ENCODE measurements at regions not wholly inside any gene's neighbourhood (a gene's known extent, or its start where the extent isn't known, plus 50 kb on each side); places are given as distances from the start of the nearest gene placed in this dataset.

GRCh38 chr7:47031786-47032535, 550.0 kb downstream of the TNS3 start:
- H3K27ac ChIP-seq = no peak overlapping the region
- H3K4me3 ChIP-seq (IDR thresholded peaks at IDR 0.05; ENCODE audit: insufficient read depth, low read depth, low read length) = no peak overlapping the region
- H2AFZ ChIP-seq (ENCODE audit: low read depth) = no peak overlapping the region
- no peaks in the 10 kb centered on the region for H3K27me3 ChIP-seq (ENCODE audit: insufficient read depth, low read depth)
- no peaks in the 10 kb centered on the region for H3K4me1 ChIP-seq (ENCODE audit: low read depth, poor library complexity, severe bottlenecking)
- H3K4me2 ChIP-seq = no peak overlapping the region
- H3K79me2 ChIP-seq (ENCODE audit: insufficient read depth, low read depth) = no peaks in the 10 kb centered on the region
- no peaks in the 10 kb centered on the region for H3K36me3 ChIP-seq (ENCODE audit: insufficient read depth)
- H4K20me1 ChIP-seq (ENCODE audit: insufficient read depth) = no peaks in the 10 kb centered on the region
- H3K9ac ChIP-seq = no peak overlapping the region
- TF ChIP-seq CTCF (conservative IDR thresholded peaks at IDR 0.05; ENCODE audit: low read depth, low read length) = no peak

GRCh38 chr7:47028284-47028683, 553.6 kb downstream of the TNS3 start:
- Histone ChIP-seq H3K4me2 (no peak overlapping the region), H3K27ac (no peak overlapping the region), H3K4me3 (IDR thresholded peaks at IDR 0.05; ENCODE audit: insufficient read depth, low read depth, low read length) (no peak overlapping the region), H3K9ac (no peak overlapping the region), H3K36me3 (ENCODE audit: insufficient read depth) (no peaks in the 10 kb centered on the region), H3K4me1 (ENCODE audit: low read depth, poor library complexity, severe bottlenecking) (no peaks in the 10 kb centered on the region), H4K20me1 (ENCODE audit: insufficient read depth) (no peaks in the 10 kb centered on the region), H2AFZ (ENCODE audit: low read depth) (no peak overlapping the region), H3K79me2 (ENCODE audit: insufficient read depth, low read depth) (no peaks in the 10 kb centered on the region), H3K27me3 (ENCODE audit: insufficient read depth, low read depth) (no peaks in the 10 kb centered on the region)
- no peak for TF ChIP-seq CTCF (conservative IDR thresholded peaks at IDR 0.05; ENCODE audit: low read depth, low read length)

GRCh38 chr7:47027695-47028240, 554.1 kb downstream of the TNS3 start:
- no peak for TF ChIP-seq CTCF (conservative IDR thresholded peaks at IDR 0.05; ENCODE audit: low read depth, low read length)
- Histone ChIP-seq H3K9ac (no peak overlapping the region), H2AFZ (ENCODE audit: low read depth) (no peak overlapping the region), H4K20me1 (ENCODE audit: insufficient read depth) (no peaks in the 10 kb centered on the region), H3K27ac (no peak overlapping the region), H3K27me3 (ENCODE audit: insufficient read depth, low read depth) (no peaks in the 10 kb centered on the region), H3K79me2 (ENCODE audit: insufficient read depth, low read depth) (no peaks in the 10 kb centered on the region), H3K4me1 (ENCODE audit: low read depth, poor library complexity, severe bottlenecking) (no peaks in the 10 kb centered on the region), H3K4me3 (IDR thresholded peaks at IDR 0.05; ENCODE audit: insufficient read depth, low read depth, low read length) (no peak overlapping the region), H3K4me2 (no peak overlapping the region), H3K36me3 (ENCODE audit: insufficient read depth) (no peaks in the 10 kb centered on the region)

- Histone ChIP-seq H3K27me3 (ENCODE audit: insufficient read depth, low read depth) (no peaks in the 10 kb centered on the region), H4K20me1 (ENCODE audit: insufficient read depth) (no peaks in the 10 kb centered on the region), H3K9ac (no peak overlapping the region), H3K27ac (no peak overlapping the region), H3K4me3 (IDR thresholded peaks at IDR 0.05; ENCODE audit: insufficient read depth, low read depth, low read length) (no peak overlapping the region), H3K4me1 (ENCODE audit: low read depth, poor library complexity, severe bottlenecking) (no peaks in the 10 kb centered on the region), H3K36me3 (ENCODE audit: insufficient read depth) (no peaks in the 10 kb centered on the region), H3K4me2 (no peak overlapping the region), H3K79me2 (ENCODE audit: insufficient read depth, low read depth) (no peaks in the 10 kb centered on the region), H2AFZ (ENCODE audit: low read depth) (no peak overlapping the region)
- TF ChIP-seq CTCF (conservative IDR thresholded peaks at IDR 0.05; ENCODE audit: low read depth, low read length) = no peak
Measured at GRCh38 chr7:47026780-47027361, 555.0 kb downstream of the TNS3 start.
